Panc1 (cell line): ENCODE measurements at regions not wholly inside any gene's neighbourhood (a gene's known extent, or its start where the extent isn't known, plus 50 kb on each side); places are given as distances from the start of the nearest gene placed in this dataset.

Experiments
- POLR2AphosphoS5 ChIP-seq: IDR thresholded peaks from 2 replicates; pipeline ENCODE4 v1.6.1; 2012; ENCODE audit warnings: mild to moderate bottlenecking, low read depth, low read length, moderate library complexity
- TCF7L2 ChIP-seq: IDR thresholded peaks from 2 replicates; pipeline ENCODE4 v1.6.1; 2011; ENCODE audit warnings: mild to moderate bottlenecking, low read depth, low read length, inconsistent platforms
- TF ChIP-seq, protein P1 (sequence below): fragments of 450-650 bp; IDR thresholded peaks from 2 replicates; pipeline ENCODE4 v1.5.1; 2017; ENCODE audit warnings: mild to moderate bottlenecking
- TF ChIP-seq, protein P2 (sequence below), 2 experiments: IDR thresholded peaks; 2 replicates each; pipeline ENCODE4 v1.6.1; 2011 to 2012; ENCODE audit warnings: low read depth in 2 of 2, control low read depth in 1 of 2, low read length in 1 of 2, mild to moderate bottlenecking in 1 of 2, moderate library complexity in 1 of 2; ENCODE audit not compliant: insufficient read depth in 1 of 2

- TF ChIP-seq, protein P1, sequence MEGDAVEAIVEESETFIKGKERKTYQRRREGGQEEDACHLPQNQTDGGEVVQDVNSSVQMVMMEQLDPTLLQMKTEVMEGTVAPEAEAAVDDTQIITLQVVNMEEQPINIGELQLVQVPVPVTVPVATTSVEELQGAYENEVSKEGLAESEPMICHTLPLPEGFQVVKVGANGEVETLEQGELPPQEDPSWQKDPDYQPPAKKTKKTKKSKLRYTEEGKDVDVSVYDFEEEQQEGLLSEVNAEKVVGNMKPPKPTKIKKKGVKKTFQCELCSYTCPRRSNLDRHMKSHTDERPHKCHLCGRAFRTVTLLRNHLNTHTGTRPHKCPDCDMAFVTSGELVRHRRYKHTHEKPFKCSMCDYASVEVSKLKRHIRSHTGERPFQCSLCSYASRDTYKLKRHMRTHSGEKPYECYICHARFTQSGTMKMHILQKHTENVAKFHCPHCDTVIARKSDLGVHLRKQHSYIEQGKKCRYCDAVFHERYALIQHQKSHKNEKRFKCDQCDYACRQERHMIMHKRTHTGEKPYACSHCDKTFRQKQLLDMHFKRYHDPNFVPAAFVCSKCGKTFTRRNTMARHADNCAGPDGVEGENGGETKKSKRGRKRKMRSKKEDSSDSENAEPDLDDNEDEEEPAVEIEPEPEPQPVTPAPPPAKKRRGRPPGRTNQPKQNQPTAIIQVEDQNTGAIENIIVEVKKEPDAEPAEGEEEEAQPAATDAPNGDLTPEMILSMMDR, result no peak
- TF ChIP-seq POLR2AphosphoS5, result no peak
- no peak for TF ChIP-seq TCF7L2
- TF ChIP-seq, protein P2, sequence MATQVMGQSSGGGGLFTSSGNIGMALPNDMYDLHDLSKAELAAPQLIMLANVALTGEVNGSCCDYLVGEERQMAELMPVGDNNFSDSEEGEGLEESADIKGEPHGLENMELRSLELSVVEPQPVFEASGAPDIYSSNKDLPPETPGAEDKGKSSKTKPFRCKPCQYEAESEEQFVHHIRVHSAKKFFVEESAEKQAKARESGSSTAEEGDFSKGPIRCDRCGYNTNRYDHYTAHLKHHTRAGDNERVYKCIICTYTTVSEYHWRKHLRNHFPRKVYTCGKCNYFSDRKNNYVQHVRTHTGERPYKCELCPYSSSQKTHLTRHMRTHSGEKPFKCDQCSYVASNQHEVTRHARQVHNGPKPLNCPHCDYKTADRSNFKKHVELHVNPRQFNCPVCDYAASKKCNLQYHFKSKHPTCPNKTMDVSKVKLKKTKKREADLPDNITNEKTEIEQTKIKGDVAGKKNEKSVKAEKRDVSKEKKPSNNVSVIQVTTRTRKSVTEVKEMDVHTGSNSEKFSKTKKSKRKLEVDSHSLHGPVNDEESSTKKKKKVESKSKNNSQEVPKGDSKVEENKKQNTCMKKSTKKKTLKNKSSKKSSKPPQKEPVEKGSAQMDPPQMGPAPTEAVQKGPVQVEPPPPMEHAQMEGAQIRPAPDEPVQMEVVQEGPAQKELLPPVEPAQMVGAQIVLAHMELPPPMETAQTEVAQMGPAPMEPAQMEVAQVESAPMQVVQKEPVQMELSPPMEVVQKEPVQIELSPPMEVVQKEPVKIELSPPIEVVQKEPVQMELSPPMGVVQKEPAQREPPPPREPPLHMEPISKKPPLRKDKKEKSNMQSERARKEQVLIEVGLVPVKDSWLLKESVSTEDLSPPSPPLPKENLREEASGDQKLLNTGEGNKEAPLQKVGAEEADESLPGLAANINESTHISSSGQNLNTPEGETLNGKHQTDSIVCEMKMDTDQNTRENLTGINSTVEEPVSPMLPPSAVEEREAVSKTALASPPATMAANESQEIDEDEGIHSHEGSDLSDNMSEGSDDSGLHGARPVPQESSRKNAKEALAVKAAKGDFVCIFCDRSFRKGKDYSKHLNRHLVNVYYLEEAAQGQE (IDR thresholded peaks at IDR 0.05; ENCODE audit: insufficient read depth in 1 of 2, low read depth in 2 of 2, low read length in 1 of 2), result no peak
Observed at GRCh38 chr3:13241621-13242363, 168.6 kb upstream of the IQSEC1 start.
